Right kidney (tissue), 1 donor: ENCODE measurements at regions not wholly inside any gene's neighbourhood (a gene's known extent, or its start where the extent isn't known, plus 50 kb on each side); places are given as distances from the start of the nearest gene placed in this dataset.
"Not testable (repeated sequence)": the region's sequence is repeated elsewhere in the genome, so short reads cannot be mapped to it uniquely, and the experiment has no call there.

ENCODE experiments used
- DNase-seq: peaks from one replicate; pipeline ENCODE4 v3.0.0-alpha.2; 2016

- DNase-seq = no peak
These were observed 142.8 kb upstream of the PLSCR5 start for GRCh38 chr3:146747928-146748327.

GRCh38 chr3:146747051-146747450 is 141.9 kb upstream of the PLSCR5 start:
- DNase-seq = no peak

GRCh38 chr3:146746190-146746589 is 141.0 kb upstream of the PLSCR5 start:
- no peak for DNase-seq

GRCh38 chr3:146739203-146739671 is 134.1 kb upstream of the PLSCR5 start:
- DNase-seq = no peak

GRCh38 chr3:146732325-146732724 is 127.2 kb upstream of the PLSCR5 start:
- no peak for DNase-seq

- no peak for DNase-seq
These were observed 110.0 kb upstream of the PLSCR5 start for GRCh38 chr3:146715170-146715569.

- DNase-seq = no peak
These were observed 107.7 kb upstream of the PLSCR5 start for GRCh38 chr3:146712806-146713205.

- DNase-seq = no peak
These were observed 104.8 kb upstream of the PLSCR5 start for GRCh38 chr3:146709969-146710368.

- no peak for DNase-seq
These were observed 100.1 kb upstream of the PLSCR5 start for GRCh38 chr3:146705225-146705624.

- no peak for DNase-seq
These were observed 97.1 kb upstream of the PLSCR5 start for GRCh38 chr3:146702237-146702636.

GRCh38 chr3:146701246-146701645 is 96.1 kb upstream of the PLSCR5 start:
- DNase-seq = no peak

- not testable (repeated sequence) for DNase-seq
These were observed 94.9 kb upstream of the PLSCR5 start for GRCh38 chr3:146700025-146700424.

- no peak for DNase-seq
These were observed 87.1 kb upstream of the PLSCR5 start for GRCh38 chr3:146692254-146692653.

- DNase-seq = no peak
These were observed 80.1 kb upstream of the PLSCR5 start for GRCh38 chr3:146685050-146685814.

- no peak for DNase-seq
These were observed 77.0 kb upstream of the PLSCR5 start for GRCh38 chr3:146682171-146682570.

- DNase-seq = no peak
These were observed 75.5 kb upstream of the PLSCR5 start for GRCh38 chr3:146680617-146681016.

- DNase-seq = no peak
These were observed 74.8 kb upstream of the PLSCR5 start for GRCh38 chr3:146679995-146680394.

GRCh38 chr3:146679191-146679590 is 74.0 kb upstream of the PLSCR5 start:
- DNase-seq = no peak

- no peak for DNase-seq
These were observed 67.8 kb upstream of the PLSCR5 start for GRCh38 chr3:146672941-146673340.

- DNase-seq = no peak
These were observed 59.3 kb upstream of the PLSCR5 start for GRCh38 chr3:146664403-146664802.

GRCh38 chr3:146658841-146659240 is 53.7 kb upstream of the PLSCR5 start:
- DNase-seq = no peak

GRCh38 chr3:146655333-146655996 is 50.3 kb upstream of the PLSCR5 start:
- DNase-seq = no peak
